PC-3 (cell line): ENCODE measurements at regions not wholly inside any gene's neighbourhood (a gene's known extent, or its start where the extent isn't known, plus 50 kb on each side); places are given as distances from the start of the nearest gene placed in this dataset.

ENCODE experiments used
- CTCF ChIP-seq: fragments of 300-600 bp; sonication (generic); conservative IDR thresholded peaks from 2 replicates; pipeline ENCODE4 v1.5.1; 2017; ENCODE audit warnings: antibody characterized with exemption, low read depth, mild to moderate bottlenecking, low read length
- EZH2 ChIP-seq: fragments of 300-600 bp; sonication (generic); IDR thresholded peaks from one replicate; pipeline ENCODE4 v1.6.1; 2017; ENCODE audit warnings: antibody characterized with exemption, mild to moderate bottlenecking, low read length; ENCODE audit not compliant: unreplicated experiment

GRCh38 chr5:73284220-73284795 lies 111.3 kb downstream of the TMEM174 start:
- TF ChIP-seq CTCF (no peak), EZH2 (no peak)
